SK-N-MC (cell line): ENCODE measurements at regions not wholly inside any gene's neighbourhood (a gene's known extent, or its start where the extent isn't known, plus 50 kb on each side); places are given as distances from the start of the nearest gene placed in this dataset.

Experiments used
- DNase-seq: peaks from one replicate; pipeline ENCODE4 v3.0.0-alpha.2; 2011; ENCODE audit warnings: low read depth, low spot score
- H3K27ac ChIP-seq: fragments of 200-600 bp; sonication (generic); 2 replicates; pipeline ENCODE4 v1.5.1; 2016; ENCODE audit warnings: mixed run types
- H3K36me3 ChIP-seq: fragments of 200-600 bp; sonication (generic); 2 replicates; pipeline ENCODE4 v1.6.1; 2017; ENCODE audit warnings: antibody characterized with exemption, low read length, mixed read lengths; ENCODE audit not compliant: insufficient read depth
- H3K4me3 ChIP-seq: fragments of 200-600 bp; sonication (generic); 2 replicates; pipeline ENCODE4 v1.5.1; 2016
- H3K9ac ChIP-seq: fragments of 200-600 bp; sonication (generic); 2 replicates; pipeline ENCODE4 v1.8.0; 2017; ENCODE audit warnings: mixed run types, mixed read lengths; ENCODE audit not compliant: insufficient read length
- H3K9me3 ChIP-seq: fragments of 200-600 bp; sonication (generic); 2 replicates; pipeline ENCODE4 v1.6.1; 2017; ENCODE audit warnings: low read depth, mild to moderate bottlenecking, antibody characterized with exemption, low read length, moderate library complexity, mixed read lengths
- EZH2 ChIP-seq: fragments of 200-600 bp; sonication (generic); IDR thresholded peaks from one replicate; pipeline ENCODE4 v1.6.1; 2017; ENCODE audit warnings: antibody characterized with exemption
- FOXP2 ChIP-seq: optimal IDR thresholded peaks from 2 replicates; pipeline ENCODE3; 2011; ENCODE audit warnings: mild to moderate bottlenecking, moderate library complexity; ENCODE audit not compliant: insufficient read depth; ENCODE audit errors: extremely low read length, control extremely low read depth
- POLR2AphosphoS5 ChIP-seq: IDR thresholded peaks from 2 replicates; pipeline ENCODE4 v1.6.1; 2012; ENCODE audit warnings: mild to moderate bottlenecking, low read depth, low read length, borderline replicate concordance

GRCh38 chr16:59216291-59216690 is 482.2 kb upstream of the GOT2 start:
- H3K36me3 ChIP-seq: no peaks in the 10 kb centered on the region
- H3K9me3 ChIP-seq: no peaks in the 10 kb centered on the region
- no peak overlapping the region for H3K27ac ChIP-seq
- no peak overlapping the region for H3K9ac ChIP-seq
- H3K4me3 ChIP-seq: no peak overlapping the region
- no peak for DNase-seq
- TF ChIP-seq POLR2AphosphoS5 (no peak), FOXP2 (no peak), EZH2 (no peak)

GRCh38 chr16:59214455-59214854 is 480.3 kb upstream of the GOT2 start:
- Histone ChIP-seq H3K27ac (no peak overlapping the region), H3K9me3 (no peaks in the 10 kb centered on the region), H3K36me3 (no peaks in the 10 kb centered on the region), H3K4me3 (no peak overlapping the region), H3K9ac (no peak overlapping the region)
- DNase-seq: no peak
- TF ChIP-seq FOXP2 (no peak), EZH2 (no peak), POLR2AphosphoS5 (no peak)

- Histone ChIP-seq H3K9ac (no peak overlapping the region), H3K36me3 (no peaks in the 10 kb centered on the region), H3K27ac (no peak overlapping the region), H3K4me3 (no peak overlapping the region), H3K9me3 (no peaks in the 10 kb centered on the region)
- no peak for DNase-seq
- TF ChIP-seq EZH2: no peak
- no peak for TF ChIP-seq FOXP2
- TF ChIP-seq POLR2AphosphoS5: no peak
These were observed 479.8 kb upstream of the GOT2 start for GRCh38 chr16:59213952-59214351.

- TF ChIP-seq FOXP2 (no peak), EZH2 (no peak), POLR2AphosphoS5 (no peak)
- H3K27ac ChIP-seq: no peak overlapping the region
- H3K9me3 ChIP-seq: no peaks in the 10 kb centered on the region
- DNase-seq: no peak
- H3K4me3 ChIP-seq: no peak overlapping the region
- no peaks in the 10 kb centered on the region for H3K36me3 ChIP-seq
- no peak overlapping the region for H3K9ac ChIP-seq
These were observed 478.4 kb upstream of the GOT2 start for GRCh38 chr16:59212492-59213024.

DNA sequence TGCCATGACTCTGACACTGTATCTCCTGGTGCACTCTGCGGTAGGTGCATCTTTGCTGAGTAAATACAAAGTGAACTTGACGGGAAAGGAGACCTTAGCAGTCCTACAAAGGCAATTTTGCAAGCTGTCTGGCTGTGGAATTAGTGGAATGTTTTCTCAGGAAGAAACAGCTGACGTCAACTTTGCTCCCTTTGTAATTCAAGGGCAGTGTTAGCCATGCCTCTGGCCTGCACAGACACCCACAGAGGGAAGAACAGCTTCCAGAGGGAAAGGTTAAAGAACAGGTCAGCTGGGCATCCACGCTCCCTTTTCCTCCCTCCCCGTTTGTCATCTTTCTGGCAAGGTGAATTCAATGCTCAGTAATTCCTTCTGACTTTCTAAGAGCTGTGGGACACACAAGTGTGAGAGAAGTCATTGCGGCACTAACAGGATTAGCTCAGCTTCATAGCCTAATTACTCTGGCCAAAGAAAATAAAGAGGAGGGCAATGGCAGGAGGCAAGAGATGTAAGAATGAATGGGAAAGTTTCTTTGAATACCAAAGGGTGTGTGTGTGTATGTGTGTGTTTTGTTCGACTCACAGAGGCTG is 476.9 kb upstream of the GOT2 start:
- no peak overlapping the region for H3K4me3 ChIP-seq
- no peak for DNase-seq

GRCh38 chr16:59205403-59205802 is 471.3 kb upstream of the GOT2 start:
- no peaks in the 10 kb centered on the region for H3K36me3 ChIP-seq
- DNase-seq: no peak
- no peak overlapping the region for H3K9ac ChIP-seq
- no peak overlapping the region for H3K4me3 ChIP-seq
- H3K27ac ChIP-seq: no peak overlapping the region
- no peak for TF ChIP-seq FOXP2
- no peak for TF ChIP-seq POLR2AphosphoS5
- TF ChIP-seq EZH2: no peak
- no peaks in the 10 kb centered on the region for H3K9me3 ChIP-seq

More for the DNA sequence above, 476.9 kb upstream of the GOT2 start:
- Histone ChIP-seq H3K27ac (no peak overlapping the region), H3K9me3 (no peaks in the 10 kb centered on the region), H3K9ac (no peak overlapping the region), H3K36me3 (no peaks in the 10 kb centered on the region)
- TF ChIP-seq POLR2AphosphoS5 (no peak), EZH2 (no peak), FOXP2 (no peak)

DNA sequence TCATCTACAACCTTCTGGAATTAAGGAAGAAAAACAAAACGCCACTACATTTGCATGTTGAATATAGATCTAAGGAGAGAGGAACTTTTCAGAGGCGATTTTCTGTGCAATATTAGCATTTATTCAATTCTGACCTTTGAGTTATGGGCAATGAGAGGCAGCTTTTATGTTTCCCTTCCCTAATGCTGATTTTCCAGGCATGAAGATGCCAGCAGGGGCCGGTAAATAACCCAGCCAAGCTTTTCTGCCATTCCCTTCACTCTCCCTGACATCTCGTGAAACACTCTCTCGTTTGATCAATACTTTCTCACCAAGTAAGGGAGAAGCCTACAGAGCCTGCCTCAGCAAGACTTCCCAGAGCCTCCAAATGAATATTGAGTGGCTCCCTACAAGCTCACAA is 470.5 kb upstream of the GOT2 start:
- H3K4me3 ChIP-seq: no peak overlapping the region
- no peaks in the 10 kb centered on the region for H3K36me3 ChIP-seq
- H3K9ac ChIP-seq: no peak overlapping the region
- no peak overlapping the region for H3K27ac ChIP-seq
- no peak for TF ChIP-seq POLR2AphosphoS5
- TF ChIP-seq FOXP2: no peak
- no peak for TF ChIP-seq EZH2
- H3K9me3 ChIP-seq: no peaks in the 10 kb centered on the region
- DNase-seq: no peak

- no peak overlapping the region for H3K4me3 ChIP-seq
- DNase-seq: no peak
- TF ChIP-seq EZH2: no peak
- TF ChIP-seq FOXP2: no peak
- no peak for TF ChIP-seq POLR2AphosphoS5
- H3K9ac ChIP-seq: no peak overlapping the region
- no peak overlapping the region for H3K27ac ChIP-seq
- H3K9me3 ChIP-seq: no peaks in the 10 kb centered on the region
- H3K36me3 ChIP-seq: no peaks in the 10 kb centered on the region
These were observed 468.2 kb upstream of the GOT2 start for GRCh38 chr16:59202233-59202862.
